CD14-positive monocyte (primary cell): ENCODE measurements at regions not wholly inside any gene's neighbourhood (a gene's known extent, or its start where the extent isn't known, plus 50 kb on each side); places are given as distances from the start of the nearest gene placed in this dataset.
A peak's percentile ranks its signal among the peaks of the same experiment; 100 is the strongest.

Experiments
- DNase-seq, 3 donors: peaks; one replicate each; pipeline ENCODE4 v3.0.0-alpha.2; 2011 to 2022
- H2AFZ ChIP-seq: 2 replicates; pipeline ENCODE4 v1.6.0; 2012; ENCODE audit warnings: mild to moderate bottlenecking, low read depth, low read length, inconsistent platforms; ENCODE audit not compliant: insufficient read depth, poor library complexity, severe bottlenecking
- H3K27ac ChIP-seq, 2 donors: 1 replicate in 1 of 2; 2 replicates in 1 of 2; pipeline ENCODE4 v1.5.1; 2012 to 2013; ENCODE audit warnings: low read length in 2 of 2, control low read depth in 1 of 2, inconsistent platforms in 1 of 2, low read depth in 1 of 2, mild to moderate bottlenecking in 1 of 2
- H3K27me3 ChIP-seq, 2 donors: one replicate each; pipeline versions ENCODE4 v1.6.0 to v1.6.1; 2011 to 2013; ENCODE audit warnings: low read length in 2 of 2; ENCODE audit not compliant: control insufficient read depth in 2 of 2, insufficient read depth in 2 of 2
- H3K36me3 ChIP-seq, 2 donors: replicated peaks in 1 of 2; 1 replicate in 1 of 2; 2 replicates in 1 of 2; pipeline versions ENCODE4 v1.5.1 to v1.6.1; 2012 to 2013; ENCODE audit warnings: low read length in 2 of 2, control low read depth in 1 of 2, inconsistent platforms in 1 of 2, mild to moderate bottlenecking in 1 of 2; ENCODE audit not compliant: insufficient read depth in 2 of 2, control insufficient read depth in 1 of 2
- H3K4me1 ChIP-seq, 2 donors: 1 replicate in 1 of 2; 2 replicates in 1 of 2; pipeline versions ENCODE4 v1.5.1 to v1.6.1; 2012 to 2013; ENCODE audit warnings: low read length in 2 of 2, control low read depth in 1 of 2, inconsistent platforms in 1 of 2, mild to moderate bottlenecking in 1 of 2, moderate library complexity in 1 of 2; ENCODE audit not compliant: insufficient read depth in 2 of 2, control insufficient read depth in 1 of 2
- H3K4me2 ChIP-seq: replicated peaks from 2 replicates; pipeline ENCODE3; 2012; ENCODE audit warnings: low read length, moderate library complexity, mild to moderate bottlenecking; ENCODE audit not compliant: poor library complexity, severe bottlenecking; ENCODE audit errors: extremely low read depth
- H3K4me3 ChIP-seq, 3 experiments: fragments of 200-600 bp in 1 of 3; sonication (generic) in 1 of 3; replicated peaks in 1 of 3; 1 replicate in 2 of 3; 2 replicates in 1 of 3; pipeline ENCODE4 v1.5.1; 2011 to 2013; ENCODE audit warnings: low read length in 3 of 3, mild to moderate bottlenecking in 3 of 3, control low read depth in 2 of 3, low read depth in 2 of 3, inconsistent platforms in 1 of 3, moderate library complexity in 1 of 3
- H3K79me2 ChIP-seq: 2 replicates; pipeline ENCODE4 v1.6.0; 2012; ENCODE audit warnings: mild to moderate bottlenecking, control low read depth, inconsistent platforms, low read length, moderate library complexity; ENCODE audit not compliant: insufficient read depth
- H3K9ac ChIP-seq: 2 replicates; pipeline ENCODE4 v1.6.0; 2017; ENCODE audit warnings: low read length, mild to moderate bottlenecking; ENCODE audit not compliant: insufficient read depth, poor library complexity, severe bottlenecking
- H3K9me3 ChIP-seq, 2 donors: replicated peaks in 1 of 2; 1 replicate in 1 of 2; 2 replicates in 1 of 2; pipeline versions ENCODE4 v1.5.1 to v1.6.1; 2012 to 2013; ENCODE audit warnings: low read length in 2 of 2, control low read depth in 1 of 2; ENCODE audit not compliant: control insufficient read depth in 1 of 2, insufficient read depth in 1 of 2
- H4K20me1 ChIP-seq: 2 replicates; pipeline ENCODE4 v1.6.0; 2012; ENCODE audit warnings: mild to moderate bottlenecking, low read length, control low read depth, moderate library complexity; ENCODE audit not compliant: insufficient read depth
- H3K27ac Mint-ChIP-seq, 7 donors: one replicate each; pipeline ENCODE4 v1.8.0; 2020; ENCODE audit warnings: mild to moderate bottlenecking in 7 of 7, mixed read lengths in 7 of 7, moderate library complexity in 6 of 7, inconsistent platforms in 2 of 7
- H3K27me3 Mint-ChIP-seq, 3 donors: one replicate each; pipeline ENCODE4 v1.8.0; 2021 to 2022; ENCODE audit warnings: low read depth in 3 of 3, mild to moderate bottlenecking in 3 of 3, mixed read lengths in 3 of 3, moderate library complexity in 3 of 3, inconsistent platforms in 1 of 3
- H3K36me3 Mint-ChIP-seq, 2 donors: one replicate each; pipeline ENCODE4 v1.8.0; 2020; ENCODE audit warnings: mixed read lengths in 2 of 2, inconsistent platforms in 1 of 2, mild to moderate bottlenecking in 1 of 2
- H3K4me1 Mint-ChIP-seq: one replicate; pipeline ENCODE4 v1.8.0; 2020; ENCODE audit warnings: mild to moderate bottlenecking, mixed read lengths
- H3K4me3 Mint-ChIP-seq, 2 donors: one replicate each; pipeline ENCODE4 v1.8.0; 2020; ENCODE audit warnings: mild to moderate bottlenecking in 2 of 2, mixed read lengths in 2 of 2, moderate library complexity in 1 of 2
- H3K9me3 Mint-ChIP-seq, 7 donors: one replicate each; pipeline ENCODE4 v1.8.0; 2020 to 2022; ENCODE audit warnings: mixed read lengths in 7 of 7, mild to moderate bottlenecking in 6 of 7, moderate library complexity in 6 of 7, inconsistent platforms in 2 of 7
- CTCF ChIP-seq: fragments of 200-600 bp; IDR thresholded peaks from one replicate; pipeline ENCODE4 v1.8.0; 2022; ENCODE audit warnings: antibody characterized with exemption, mild to moderate bottlenecking
- WGBS: methylation state at CpG from one replicate; pipeline ENCODE4 v1.1.5; 2013; ENCODE audit warnings: missing lambda C conversion rate; ENCODE audit not compliant: insufficient coverage; 5-methylcytosine and 5-hydroxymethylcytosine counted together
- intact Hi-C, 2 donors: fragments of 100-400 bp; cut with micrococcal nuclease; formaldehyde crosslinking; loops; one replicate each; pipeline versions ENCODE4 v1.15.0 to v1.15.1; 2023

GRCh38 chr21:34280959-34281358 is 82.8 kb upstream of the KCNE2 start:
- Histone ChIP-seq H3K36me3 (no peaks in the 10 kb centered on the region), H3K9ac (no peak overlapping the region), H3K4me1 (no peaks in the 10 kb centered on the region), H2AFZ (no peak overlapping the region), H4K20me1 (no peaks in the 10 kb centered on the region), H3K4me3 (no peak overlapping the region), H3K9me3 (no peaks in the 10 kb centered on the region), H3K4me2 (no peak overlapping the region), H3K79me2 (no peaks in the 10 kb centered on the region), H3K27ac (no peak overlapping the region), H3K27me3 (no peaks in the 10 kb centered on the region)
- Mint-ChIP-seq H3K9me3 (peaks cover 0 to 28% (median 12%) of the 10 kb centered on the region in 7 donors), H3K27ac (no peak overlapping the region), H3K36me3 (no peaks in the 10 kb centered on the region), H3K4me3 (no peak overlapping the region), H3K4me1 (peaks cover 4% of the 10 kb centered on the region), H3K27me3 (peaks cover 0 to 3% (median 2%) of the 10 kb centered on the region in 3 donors)
- no peak for DNase-seq
- 100% methylated on average over 9 of the region's 9 CpGs for WGBS
- TF ChIP-seq CTCF, result no peak
- intact Hi-C loops, result no loop called here

- H3K4me1 Mint-ChIP-seq, result no peaks in the 10 kb centered on the region
- H3K27me3 ChIP-seq, result no peaks in the 10 kb centered on the region
- no peak overlapping the region for H3K4me2 ChIP-seq
- no peak overlapping the region for H2AFZ ChIP-seq
- no peaks in the 10 kb centered on the region for H3K4me1 ChIP-seq
- H3K36me3 Mint-ChIP-seq, result no peaks in the 10 kb centered on the region
- no peak overlapping the region for H3K4me3 Mint-ChIP-seq
- 88% methylated on average over 3 of the region's 4 CpGs for WGBS
- H3K36me3 ChIP-seq, result no peaks in the 10 kb centered on the region
- H3K9me3 ChIP-seq, result peaks cover under 1 to 2% of the 10 kb centered on the region in 2 donors
- no peak overlapping the region for H3K9ac ChIP-seq
- H4K20me1 ChIP-seq, result no peaks in the 10 kb centered on the region
- no peak overlapping the region for H3K27ac Mint-ChIP-seq
- no peak overlapping the region for H3K4me3 ChIP-seq
- peaks cover 4 to 28% (median 17%) of the 10 kb centered on the region in 7 donors for H3K9me3 Mint-ChIP-seq
- intact Hi-C loops, result no loop called here
- peak in 1 of 3 donors; percentile 42 for DNase-seq
- no peak for TF ChIP-seq CTCF
- H3K79me2 ChIP-seq, result no peaks in the 10 kb centered on the region
- no peak overlapping the region for H3K27ac ChIP-seq
- H3K27me3 Mint-ChIP-seq, result peaks cover 0 to 3% (median 2%) of the 10 kb centered on the region in 3 donors
Measured at GRCh38 chr21:34282223-34282622, 81.6 kb upstream of the KCNE2 start.
